M059J (cell line): ENCODE measurements at regions not wholly inside any gene's neighbourhood (a gene's known extent, or its start where the extent isn't known, plus 50 kb on each side); places are given as distances from the start of the nearest gene placed in this dataset.
"Not testable (repeated sequence)": the region's sequence is repeated elsewhere in the genome, so short reads cannot be mapped to it uniquely, and the experiment has no call there.

Experiments used
- DNase-seq: peaks from one replicate; pipeline ENCODE4 v3.0.0-alpha.2; 2012; ENCODE audit warnings: low read depth

- no peak for DNase-seq
Measured at GRCh38 chr13:111665691-111666095, 345.3 kb downstream of the TEX29 start.

DNA sequence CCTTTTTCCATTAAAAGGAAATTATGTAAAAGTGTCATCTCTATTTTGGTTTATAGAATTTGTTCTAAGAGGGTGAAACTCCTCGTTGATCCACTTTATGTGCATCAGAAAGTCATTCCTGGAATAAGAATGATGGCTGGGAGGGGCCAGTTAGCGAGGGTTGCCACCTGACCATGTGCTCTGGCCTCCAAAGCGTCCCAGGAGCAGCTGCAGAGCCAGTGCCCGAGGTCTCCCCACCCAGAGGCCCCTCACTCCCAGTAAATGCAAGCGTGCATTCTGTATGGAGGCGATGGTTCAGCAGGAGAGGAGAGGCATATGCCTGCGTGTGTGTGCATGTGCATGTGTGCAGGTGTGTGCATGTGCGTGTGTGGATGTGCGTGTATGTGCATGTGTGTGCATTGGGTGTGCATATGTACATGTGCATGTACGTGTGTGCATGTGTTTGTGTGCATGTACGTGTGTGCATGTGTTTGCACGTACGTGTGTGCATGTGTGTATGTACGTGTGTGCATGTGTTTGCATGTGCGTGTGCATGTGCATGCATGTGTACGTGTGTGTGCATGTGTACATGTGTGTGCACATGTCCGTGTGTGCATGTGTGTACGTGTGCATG lies 345.8 kb downstream of the TEX29 start:
- DNase-seq: no peak

DNA sequence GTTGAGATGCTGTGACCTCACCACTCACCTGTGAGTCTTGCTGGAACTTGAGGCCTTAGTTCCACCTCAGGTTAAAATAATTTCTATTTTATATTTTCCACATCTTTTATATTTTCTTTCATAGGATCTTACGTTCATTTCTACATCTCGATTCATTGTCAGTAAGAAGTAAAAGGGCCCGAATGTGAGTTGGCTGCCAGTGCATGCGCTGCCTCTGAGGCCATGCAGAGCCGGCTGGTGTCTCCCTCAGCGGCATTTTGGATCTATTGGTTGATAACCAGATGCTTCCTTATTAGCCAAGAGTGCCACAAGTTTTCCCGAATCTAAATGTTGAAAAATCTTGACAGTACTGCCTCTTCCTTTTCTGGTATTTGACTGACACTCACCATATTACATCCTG lies 347.3 kb downstream of the TEX29 start:
- DNase-seq: no peak

DNA sequence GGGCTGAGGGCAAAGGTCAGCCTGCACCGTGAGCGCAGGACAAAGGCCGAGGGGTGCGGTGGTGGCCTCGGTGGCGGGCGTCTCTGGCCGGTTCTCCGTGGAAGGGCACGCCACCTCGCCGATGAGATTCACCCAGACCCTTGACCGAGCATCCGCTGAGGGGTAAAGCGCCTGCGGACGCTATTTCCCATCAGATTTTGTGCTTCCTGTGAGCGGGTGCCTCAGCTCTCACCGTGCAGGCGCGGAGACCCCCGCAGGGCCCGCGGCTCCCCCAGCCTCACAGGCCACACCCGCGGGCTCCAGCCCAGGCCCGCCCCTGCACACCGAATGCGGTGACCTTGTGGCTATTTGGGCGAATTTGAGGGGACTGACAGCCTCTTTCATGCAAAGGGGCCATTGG lies 348.0 kb downstream of the TEX29 start:
- no peak for DNase-seq

DNA sequence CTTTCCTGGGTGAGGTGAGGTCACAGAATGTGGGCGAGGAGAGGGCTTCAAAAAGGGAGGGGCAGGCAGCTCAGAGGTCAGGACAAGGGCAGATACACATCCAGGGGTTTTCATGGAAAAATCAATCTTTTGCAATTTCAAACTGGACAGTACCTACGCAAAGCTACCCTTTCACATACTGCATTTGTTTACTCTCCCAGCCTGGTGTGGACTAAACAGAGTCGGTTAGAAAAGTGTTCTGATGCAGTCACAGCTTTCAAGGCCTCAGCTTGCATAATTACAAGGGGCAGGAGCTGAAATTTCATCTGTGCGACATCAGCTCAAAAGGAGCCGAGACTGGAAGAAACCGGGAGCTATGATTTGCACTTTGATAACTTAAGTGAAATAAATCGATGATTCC lies 351.8 kb downstream of the TEX29 start:
- DNase-seq: not testable (repeated sequence)

DNA sequence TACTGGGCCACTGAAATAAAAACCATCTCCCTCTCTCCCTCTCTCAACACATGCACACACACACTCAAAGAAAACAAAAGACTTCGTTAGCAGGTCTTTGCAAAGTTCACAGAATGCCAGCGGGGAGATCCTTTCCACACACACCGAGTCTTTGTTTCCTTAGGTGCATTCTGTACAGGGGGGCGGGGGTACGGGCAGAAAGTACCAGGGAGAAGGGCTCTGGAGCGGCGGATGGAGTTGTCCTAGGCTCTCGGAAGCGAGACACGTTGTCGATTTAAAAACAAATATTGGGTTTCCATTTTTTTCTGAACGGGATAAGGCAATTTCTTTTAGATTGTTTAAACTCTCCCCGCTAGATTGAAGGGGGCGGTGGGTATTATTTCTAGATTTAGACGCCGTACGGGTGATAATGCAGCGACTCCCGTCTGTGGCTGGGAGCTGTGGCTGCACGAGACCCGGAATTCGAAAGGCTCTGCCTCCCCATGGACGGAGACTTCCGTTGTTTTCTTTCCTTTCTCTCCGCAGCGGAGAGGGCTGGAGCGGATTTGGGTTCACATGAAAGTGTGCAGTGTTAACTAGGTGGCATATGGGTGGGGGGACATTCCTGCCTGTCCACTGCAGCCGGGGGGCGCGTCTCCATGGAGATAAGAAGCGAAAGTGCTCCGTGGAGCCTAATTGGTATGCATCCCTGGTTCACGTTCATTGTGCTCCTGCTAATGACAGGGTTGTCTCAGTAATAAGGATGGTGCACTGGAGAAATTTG lies 357.9 kb downstream of the TEX29 start:
- DNase-seq: not testable (repeated sequence)

DNA sequence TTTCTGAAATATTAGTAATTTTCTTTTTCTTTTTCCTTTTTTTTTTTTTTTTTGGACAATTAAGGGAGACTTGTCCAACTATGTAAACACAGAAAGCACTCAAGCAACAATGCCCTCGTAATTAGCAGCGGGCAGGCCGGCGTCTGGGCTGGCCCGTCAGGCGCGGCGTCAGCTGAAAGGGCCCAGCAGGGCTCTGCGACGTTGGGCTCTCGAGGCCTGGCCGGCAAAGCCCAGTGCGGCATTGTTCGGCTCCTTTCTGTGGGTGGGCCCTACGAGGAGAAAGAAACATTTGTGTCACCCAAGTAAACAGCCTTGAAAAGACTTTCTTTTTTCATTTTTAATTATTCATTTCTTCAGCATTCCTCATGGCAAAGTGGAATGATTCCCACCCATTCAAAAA lies 359.2 kb downstream of the TEX29 start:
- DNase-seq: not testable (repeated sequence)

DNA sequence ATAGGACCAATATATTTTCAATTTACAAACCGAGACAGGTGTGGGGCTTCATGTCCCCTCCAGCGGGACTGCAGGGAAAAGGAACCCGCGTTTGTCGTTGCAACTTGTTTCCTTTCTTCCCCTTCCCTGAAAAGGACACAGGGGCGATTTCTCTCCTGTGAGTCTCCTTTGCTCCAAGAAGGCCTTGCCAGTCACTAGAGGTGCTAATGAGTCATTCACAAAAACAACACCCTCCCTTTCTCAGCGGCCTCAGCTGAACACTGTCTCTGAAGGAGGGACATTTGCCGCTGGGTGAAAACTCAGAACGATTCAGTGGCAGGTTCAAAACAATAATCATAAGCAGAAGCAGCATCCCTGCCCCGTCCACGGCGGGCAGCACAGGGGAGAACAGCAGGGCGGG lies 359.7 kb downstream of the TEX29 start:
- DNase-seq: not testable (repeated sequence)

DNA sequence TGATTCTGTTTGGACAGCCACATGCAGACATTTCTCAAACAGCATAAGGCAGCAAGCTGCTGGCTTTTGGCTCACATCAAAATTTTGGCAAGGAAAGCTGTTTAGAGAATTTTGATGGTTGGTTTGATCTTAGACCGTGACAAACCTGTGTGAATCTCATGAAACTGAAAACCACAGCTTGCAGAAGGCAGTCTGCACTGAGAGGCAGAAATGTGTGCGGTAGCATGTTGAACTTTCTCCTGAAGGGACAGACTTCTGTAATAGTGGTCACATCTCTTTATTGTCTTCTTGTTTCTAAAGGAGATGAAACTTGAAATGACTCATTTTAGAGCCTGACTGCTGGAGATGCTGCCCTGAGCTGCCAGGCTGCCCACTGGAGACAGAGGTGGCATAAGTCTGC lies 371.6 kb downstream of the TEX29 start:
- not testable (repeated sequence) for DNase-seq

GRCh38 chr13:111696121-111696520 lies 370.8 kb upstream of the SOX1 start:
- DNase-seq: not testable (repeated sequence)

- DNase-seq: not testable (repeated sequence)
Measured at GRCh38 chr13:111702059-111702458, 364.9 kb upstream of the SOX1 start.
